ENCODE measurements at regions not wholly inside any gene's neighbourhood (a gene's known extent, or its start where the extent isn't known, plus 50 kb on each side); places are given as distances from the start of the nearest gene placed in this dataset.

- TF ChIP-seq, protein P1, sequence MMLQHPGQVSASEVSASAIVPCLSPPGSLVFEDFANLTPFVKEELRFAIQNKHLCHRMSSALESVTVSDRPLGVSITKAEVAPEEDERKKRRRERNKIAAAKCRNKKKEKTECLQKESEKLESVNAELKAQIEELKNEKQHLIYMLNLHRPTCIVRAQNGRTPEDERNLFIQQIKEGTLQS (CRISPR knock-in tag; conservative IDR thresholded peaks at IDR 0.05): no peak
- TF ChIP-seq NR3C1 (CRISPR knock-in tag; conservative IDR thresholded peaks at IDR 0.05; ENCODE audit: low read depth): no peak
- TF ChIP-seq, protein P2, sequence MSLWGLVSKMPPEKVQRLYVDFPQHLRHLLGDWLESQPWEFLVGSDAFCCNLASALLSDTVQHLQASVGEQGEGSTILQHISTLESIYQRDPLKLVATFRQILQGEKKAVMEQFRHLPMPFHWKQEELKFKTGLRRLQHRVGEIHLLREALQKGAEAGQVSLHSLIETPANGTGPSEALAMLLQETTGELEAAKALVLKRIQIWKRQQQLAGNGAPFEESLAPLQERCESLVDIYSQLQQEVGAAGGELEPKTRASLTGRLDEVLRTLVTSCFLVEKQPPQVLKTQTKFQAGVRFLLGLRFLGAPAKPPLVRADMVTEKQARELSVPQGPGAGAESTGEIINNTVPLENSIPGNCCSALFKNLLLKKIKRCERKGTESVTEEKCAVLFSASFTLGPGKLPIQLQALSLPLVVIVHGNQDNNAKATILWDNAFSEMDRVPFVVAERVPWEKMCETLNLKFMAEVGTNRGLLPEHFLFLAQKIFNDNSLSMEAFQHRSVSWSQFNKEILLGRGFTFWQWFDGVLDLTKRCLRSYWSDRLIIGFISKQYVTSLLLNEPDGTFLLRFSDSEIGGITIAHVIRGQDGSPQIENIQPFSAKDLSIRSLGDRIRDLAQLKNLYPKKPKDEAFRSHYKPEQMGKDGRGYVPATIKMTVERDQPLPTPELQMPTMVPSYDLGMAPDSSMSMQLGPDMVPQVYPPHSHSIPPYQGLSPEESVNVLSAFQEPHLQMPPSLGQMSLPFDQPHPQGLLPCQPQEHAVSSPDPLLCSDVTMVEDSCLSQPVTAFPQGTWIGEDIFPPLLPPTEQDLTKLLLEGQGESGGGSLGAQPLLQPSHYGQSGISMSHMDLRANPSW (CRISPR knock-in tag; conservative IDR thresholded peaks at IDR 0.05; ENCODE audit: low read depth): no peak
- TF ChIP-seq, protein P3, sequence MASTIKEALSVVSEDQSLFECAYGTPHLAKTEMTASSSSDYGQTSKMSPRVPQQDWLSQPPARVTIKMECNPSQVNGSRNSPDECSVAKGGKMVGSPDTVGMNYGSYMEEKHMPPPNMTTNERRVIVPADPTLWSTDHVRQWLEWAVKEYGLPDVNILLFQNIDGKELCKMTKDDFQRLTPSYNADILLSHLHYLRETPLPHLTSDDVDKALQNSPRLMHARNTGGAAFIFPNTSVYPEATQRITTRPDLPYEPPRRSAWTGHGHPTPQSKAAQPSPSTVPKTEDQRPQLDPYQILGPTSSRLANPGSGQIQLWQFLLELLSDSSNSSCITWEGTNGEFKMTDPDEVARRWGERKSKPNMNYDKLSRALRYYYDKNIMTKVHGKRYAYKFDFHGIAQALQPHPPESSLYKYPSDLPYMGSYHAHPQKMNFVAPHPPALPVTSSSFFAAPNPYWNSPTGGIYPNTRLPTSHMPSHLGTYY (CRISPR knock-in tag; IDR thresholded peaks at IDR 0.05): no peak
- TF ChIP-seq, protein P4, sequence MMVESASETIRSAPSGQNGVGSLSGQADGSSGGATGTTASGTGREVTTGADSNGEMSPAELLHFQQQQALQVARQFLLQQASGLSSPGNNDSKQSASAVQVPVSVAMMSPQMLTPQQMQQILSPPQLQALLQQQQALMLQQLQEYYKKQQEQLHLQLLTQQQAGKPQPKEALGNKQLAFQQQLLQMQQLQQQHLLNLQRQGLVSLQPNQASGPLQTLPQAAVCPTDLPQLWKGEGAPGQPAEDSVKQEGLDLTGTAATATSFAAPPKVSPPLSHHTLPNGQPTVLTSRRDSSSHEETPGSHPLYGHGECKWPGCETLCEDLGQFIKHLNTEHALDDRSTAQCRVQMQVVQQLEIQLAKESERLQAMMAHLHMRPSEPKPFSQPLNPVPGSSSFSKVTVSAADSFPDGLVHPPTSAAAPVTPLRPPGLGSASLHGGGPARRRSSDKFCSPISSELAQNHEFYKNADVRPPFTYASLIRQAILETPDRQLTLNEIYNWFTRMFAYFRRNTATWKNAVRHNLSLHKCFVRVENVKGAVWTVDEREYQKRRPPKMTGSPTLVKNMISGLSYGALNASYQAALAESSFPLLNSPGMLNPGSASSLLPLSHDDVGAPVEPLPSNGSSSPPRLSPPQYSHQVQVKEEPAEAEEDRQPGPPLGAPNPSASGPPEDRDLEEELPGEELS (CRISPR knock-in tag; IDR thresholded peaks at IDR 0.05): no peak
Observed at GRCh38 chr13:74895042-74895796, 586.8 kb downstream of the TBC1D4 start (continued).

- H3K27me3 Mint-ChIP-seq (ENCODE audit: low read depth): no peaks in the 10 kb centered on the region
Observed at GRCh38 chr13:74892096-74892495, 589.9 kb downstream of the TBC1D4 start.

More at GRCh38 chr13:74892096-74892495, 589.9 kb downstream of the TBC1D4 start:
- H3K4me3 Mint-ChIP-seq: no peak overlapping the region
- no peak overlapping the region for H3K27ac Mint-ChIP-seq
- DNase-seq (ENCODE audit: low spot score): no peak
- no peak for ATAC-seq
- no peaks in the 10 kb centered on the region for H3K9me3 Mint-ChIP-seq
- ChIA-PET CTCF (no interaction called here), POLR2A (no interaction called here)
- H3K36me3 Mint-ChIP-seq: no peaks in the 10 kb centered on the region
- no peak for TF ChIP-seq NR3C1 (CRISPR knock-in tag; conservative IDR thresholded peaks at IDR 0.05; ENCODE audit: low read depth)
- no peak for TF ChIP-seq ZNF317 (CRISPR knock-in tag; IDR thresholded peaks at IDR 0.05; ENCODE audit: borderline replicate concordance, low read depth)
- TF ChIP-seq MXD4 (CRISPR knock-in tag; IDR thresholded peaks at IDR 0.05; ENCODE audit: borderline replicate concordance): no peak
- no peak for TF ChIP-seq PRRX2 (CRISPR knock-in tag; IDR thresholded peaks at IDR 0.05)
- TF ChIP-seq USF2 (CRISPR knock-in tag; IDR thresholded peaks at IDR 0.05): no peak
- TF ChIP-seq CREB1 (CRISPR knock-in tag; IDR thresholded peaks at IDR 0.05): no peak
- TF ChIP-seq ZNF263 (CRISPR knock-in tag; IDR thresholded peaks at IDR 0.05; ENCODE audit: low read depth): no peak
- TF ChIP-seq, protein P5, sequence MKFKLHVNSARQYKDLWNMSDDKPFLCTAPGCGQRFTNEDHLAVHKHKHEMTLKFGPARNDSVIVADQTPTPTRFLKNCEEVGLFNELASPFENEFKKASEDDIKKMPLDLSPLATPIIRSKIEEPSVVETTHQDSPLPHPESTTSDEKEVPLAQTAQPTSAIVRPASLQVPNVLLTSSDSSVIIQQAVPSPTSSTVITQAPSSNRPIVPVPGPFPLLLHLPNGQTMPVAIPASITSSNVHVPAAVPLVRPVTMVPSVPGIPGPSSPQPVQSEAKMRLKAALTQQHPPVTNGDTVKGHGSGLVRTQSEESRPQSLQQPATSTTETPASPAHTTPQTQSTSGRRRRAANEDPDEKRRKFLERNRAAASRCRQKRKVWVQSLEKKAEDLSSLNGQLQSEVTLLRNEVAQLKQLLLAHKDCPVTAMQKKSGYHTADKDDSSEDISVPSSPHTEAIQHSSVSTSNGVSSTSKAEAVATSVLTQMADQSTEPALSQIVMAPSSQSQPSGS (CRISPR knock-in tag; IDR thresholded peaks at IDR 0.05; ENCODE audit: borderline replicate concordance, low read depth): no peak
- no peak for TF ChIP-seq FOXJ3 (CRISPR knock-in tag; IDR thresholded peaks at IDR 0.05; ENCODE audit: borderline replicate concordance)
- TF ChIP-seq, protein P6, sequence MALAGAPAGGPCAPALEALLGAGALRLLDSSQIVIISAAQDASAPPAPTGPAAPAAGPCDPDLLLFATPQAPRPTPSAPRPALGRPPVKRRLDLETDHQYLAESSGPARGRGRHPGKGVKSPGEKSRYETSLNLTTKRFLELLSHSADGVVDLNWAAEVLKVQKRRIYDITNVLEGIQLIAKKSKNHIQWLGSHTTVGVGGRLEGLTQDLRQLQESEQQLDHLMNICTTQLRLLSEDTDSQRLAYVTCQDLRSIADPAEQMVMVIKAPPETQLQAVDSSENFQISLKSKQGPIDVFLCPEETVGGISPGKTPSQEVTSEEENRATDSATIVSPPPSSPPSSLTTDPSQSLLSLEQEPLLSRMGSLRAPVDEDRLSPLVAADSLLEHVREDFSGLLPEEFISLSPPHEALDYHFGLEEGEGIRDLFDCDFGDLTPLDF (CRISPR knock-in tag; IDR thresholded peaks at IDR 0.05): no peak
- no peak for TF ChIP-seq ETV6 (CRISPR knock-in tag; IDR thresholded peaks at IDR 0.05)
- TF ChIP-seq ZNF671 (CRISPR knock-in tag; IDR thresholded peaks at IDR 0.05): no peak
- no peak for TF ChIP-seq ZNF416 (CRISPR knock-in tag; IDR thresholded peaks at IDR 0.05)
- TF ChIP-seq ZNF219 (CRISPR knock-in tag; IDR thresholded peaks at IDR 0.05; ENCODE audit: borderline replicate concordance): no peak
- H3K4me1 Mint-ChIP-seq: no peaks in the 10 kb centered on the region

Data from WTC11 (cell line).